Fibroblast of villous mesenchyme (primary cell): ENCODE measurements at regions not wholly inside any gene's neighbourhood (a gene's known extent, or its start where the extent isn't known, plus 50 kb on each side); places are given as distances from the start of the nearest gene placed in this dataset.

ENCODE experiments used
- DNase-seq: peaks from one replicate; pipeline ENCODE4 v3.0.0-alpha.2; 2010; ENCODE audit warnings: low read depth
- H3K4me3 ChIP-seq: 2 replicates; pipeline ENCODE4 v1.5.1; 2011; ENCODE audit warnings: low read depth, mild to moderate bottlenecking, low read length
- TF ChIP-seq, protein P1 (sequence below): IDR thresholded peaks from 2 replicates; pipeline ENCODE4 v1.5.1; 2012; ENCODE audit warnings: low read depth, mild to moderate bottlenecking, low read length; ENCODE audit not compliant: insufficient read depth

DNA sequence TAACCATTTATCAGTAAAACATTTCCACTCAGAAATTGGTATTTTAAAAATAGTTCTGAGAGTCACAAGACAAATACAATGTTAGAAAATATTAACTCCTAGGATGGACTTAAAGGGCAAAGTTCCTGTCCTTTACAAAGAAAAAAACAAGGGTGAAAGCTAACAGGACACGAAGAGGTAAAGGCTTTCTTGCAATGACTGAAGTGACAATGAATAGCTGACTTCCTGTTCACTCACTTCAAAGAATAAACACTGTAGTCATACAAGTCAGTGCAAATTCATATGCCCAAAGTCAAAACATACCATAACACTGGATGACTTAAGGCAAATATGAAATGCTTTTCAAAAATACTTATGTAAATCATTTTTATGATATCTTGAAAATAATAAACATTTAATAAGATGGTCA, 1389.8 kb upstream of the ALCAM start:
- H3K4me3 ChIP-seq = no peak overlapping the region
- no peak for DNase-seq
- TF ChIP-seq, protein P1, sequence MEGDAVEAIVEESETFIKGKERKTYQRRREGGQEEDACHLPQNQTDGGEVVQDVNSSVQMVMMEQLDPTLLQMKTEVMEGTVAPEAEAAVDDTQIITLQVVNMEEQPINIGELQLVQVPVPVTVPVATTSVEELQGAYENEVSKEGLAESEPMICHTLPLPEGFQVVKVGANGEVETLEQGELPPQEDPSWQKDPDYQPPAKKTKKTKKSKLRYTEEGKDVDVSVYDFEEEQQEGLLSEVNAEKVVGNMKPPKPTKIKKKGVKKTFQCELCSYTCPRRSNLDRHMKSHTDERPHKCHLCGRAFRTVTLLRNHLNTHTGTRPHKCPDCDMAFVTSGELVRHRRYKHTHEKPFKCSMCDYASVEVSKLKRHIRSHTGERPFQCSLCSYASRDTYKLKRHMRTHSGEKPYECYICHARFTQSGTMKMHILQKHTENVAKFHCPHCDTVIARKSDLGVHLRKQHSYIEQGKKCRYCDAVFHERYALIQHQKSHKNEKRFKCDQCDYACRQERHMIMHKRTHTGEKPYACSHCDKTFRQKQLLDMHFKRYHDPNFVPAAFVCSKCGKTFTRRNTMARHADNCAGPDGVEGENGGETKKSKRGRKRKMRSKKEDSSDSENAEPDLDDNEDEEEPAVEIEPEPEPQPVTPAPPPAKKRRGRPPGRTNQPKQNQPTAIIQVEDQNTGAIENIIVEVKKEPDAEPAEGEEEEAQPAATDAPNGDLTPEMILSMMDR = no peak

DNA sequence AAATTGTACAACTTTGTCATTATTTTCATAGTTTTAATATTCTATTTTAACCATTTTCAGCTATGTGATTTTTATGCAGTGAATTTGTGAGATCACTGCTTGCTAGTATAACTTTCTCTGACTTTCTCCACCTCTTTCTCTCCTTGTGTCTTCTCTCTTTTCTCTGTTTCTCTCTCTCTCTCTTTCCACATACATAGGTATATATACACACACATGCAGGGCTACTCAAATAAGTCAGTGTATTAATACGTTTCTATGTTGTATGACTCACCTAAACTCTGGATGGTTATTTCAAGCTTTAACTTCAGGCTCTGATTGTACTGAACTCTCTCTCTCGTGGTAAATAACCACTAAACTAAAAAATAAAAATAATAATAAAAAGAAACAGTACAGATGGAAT, 1389.3 kb upstream of the ALCAM start:
- no peak for DNase-seq
- TF ChIP-seq, protein P1 = no peak
- H3K4me3 ChIP-seq = no peak overlapping the region

DNA sequence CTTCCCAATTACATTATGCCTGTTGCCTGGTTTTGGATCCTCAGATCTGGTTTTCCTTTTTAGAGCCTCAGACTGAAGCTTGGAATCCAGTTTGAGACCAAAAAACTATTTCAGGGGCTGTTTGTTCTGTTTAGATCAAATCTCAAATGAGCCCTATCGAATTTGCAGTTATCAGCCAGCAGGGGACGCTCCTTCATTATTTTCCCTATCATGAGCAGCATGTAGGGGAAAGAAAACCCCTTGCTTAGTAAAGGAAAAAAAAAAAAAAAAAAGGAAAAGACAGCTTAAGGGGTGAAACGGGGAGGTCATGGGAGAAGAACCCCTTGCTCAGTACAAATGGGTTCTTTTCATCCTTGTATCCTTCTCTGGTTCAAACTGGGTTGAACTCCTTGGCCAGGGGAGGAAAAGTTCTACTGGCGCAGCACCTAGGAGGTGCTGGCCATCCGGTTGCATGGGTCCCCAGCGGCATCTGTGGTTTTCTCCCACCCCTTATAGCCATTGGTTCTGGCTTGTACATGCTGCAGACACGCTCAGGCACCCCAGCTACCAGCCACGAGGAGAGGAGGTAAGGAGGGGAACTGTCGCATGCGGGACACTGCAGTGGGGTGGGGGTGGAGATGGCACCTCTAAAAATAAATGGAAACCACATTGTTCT, 1375.1 kb upstream of the ALCAM start:
- TF ChIP-seq, protein P1 = peak; percentile 19
- H3K4me3 ChIP-seq = no peak overlapping the region
- DNase-seq = no peak

DNA sequence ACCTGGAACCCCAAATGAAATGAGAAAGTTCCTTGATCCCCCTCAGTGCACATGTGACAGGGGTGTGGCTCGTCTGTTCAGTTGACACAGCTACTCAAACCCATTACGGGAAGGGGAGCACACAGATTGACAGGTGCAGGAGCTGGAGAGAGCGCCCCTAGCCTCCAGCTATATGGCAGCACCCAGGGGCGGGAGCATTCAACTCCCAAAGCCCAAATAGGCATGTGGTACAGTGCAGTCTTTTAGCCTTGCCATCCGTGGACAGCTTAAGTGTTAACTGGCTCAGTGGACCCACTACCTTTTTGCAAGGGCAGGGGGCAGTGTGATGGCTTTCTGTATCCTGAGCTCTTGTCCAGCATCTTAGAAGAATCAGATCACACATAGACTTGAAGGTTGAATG, 1374.2 kb upstream of the ALCAM start:
- no peak for DNase-seq
- TF ChIP-seq, protein P1 = no peak
- no peak overlapping the region for H3K4me3 ChIP-seq

DNA sequence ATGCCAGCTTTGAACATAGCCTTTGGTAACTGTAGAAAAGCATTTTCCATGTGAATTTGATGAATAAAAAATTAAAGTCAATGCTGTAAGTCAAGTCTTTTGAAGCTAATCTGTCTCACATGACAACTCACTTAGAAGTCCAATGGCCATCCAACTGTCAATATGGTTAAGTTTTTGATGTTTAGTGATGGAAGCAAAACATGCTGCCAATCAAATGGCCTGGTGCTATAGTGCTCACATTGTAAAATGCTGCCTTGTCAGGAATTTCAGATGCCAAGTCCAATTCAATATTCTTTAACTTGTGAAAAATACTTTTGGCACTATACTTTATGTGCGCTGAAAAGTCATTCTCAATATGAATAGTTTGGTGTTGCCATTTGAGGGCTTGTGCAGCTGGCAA, 1361.8 kb upstream of the ALCAM start:
- no peak overlapping the region for H3K4me3 ChIP-seq
- TF ChIP-seq, protein P1 = no peak
- no peak for DNase-seq

DNA sequence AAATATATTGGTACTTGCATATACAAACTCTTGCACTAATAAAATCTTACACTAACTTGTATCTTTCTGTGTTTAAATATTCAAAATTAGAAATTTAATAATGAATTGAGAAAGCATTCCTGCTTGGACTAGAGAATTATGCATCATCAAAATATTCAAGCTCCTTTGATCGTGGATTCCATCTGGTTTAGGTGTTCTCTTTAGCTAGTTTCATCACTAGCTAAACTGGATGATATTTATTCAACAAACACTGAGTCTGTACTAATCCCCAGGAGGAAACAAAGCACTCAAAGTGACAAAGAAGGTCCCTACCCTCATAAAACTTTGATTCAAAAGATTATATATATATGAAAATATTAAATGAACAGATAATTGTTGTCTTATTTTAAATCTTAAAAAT, 1360.9 kb upstream of the ALCAM start:
- H3K4me3 ChIP-seq = no peak overlapping the region

DNA sequence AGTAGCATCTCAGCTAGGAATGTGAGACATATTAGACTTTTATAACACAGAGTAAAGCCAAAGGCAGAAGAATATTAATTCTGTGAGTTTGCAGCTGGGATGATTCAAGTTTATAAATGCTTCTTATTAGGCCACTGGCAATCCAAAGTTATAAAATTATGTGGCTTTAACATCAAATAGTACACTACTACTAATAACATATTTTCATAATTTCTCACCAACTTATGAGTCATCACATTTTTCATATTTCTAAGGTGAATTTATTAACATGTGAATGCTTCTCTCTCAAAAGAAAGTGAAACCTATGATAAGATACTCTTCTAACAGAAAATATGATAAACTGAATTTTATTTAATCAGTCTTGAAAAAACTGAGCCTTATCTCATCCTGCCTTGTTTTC, 1348.2 kb upstream of the ALCAM start:
- H3K4me3 ChIP-seq = no peak overlapping the region
- TF ChIP-seq, protein P1 = no peak
- DNase-seq = no peak

More for the DNA sequence above, 1360.9 kb upstream of the ALCAM start:
- TF ChIP-seq, protein P1 = no peak
- no peak for DNase-seq
